Endothelial cell (in vitro differentiated cells): ENCODE measurements at regions not wholly inside any gene's neighbourhood (a gene's known extent, or its start where the extent isn't known, plus 50 kb on each side); places are given as distances from the start of the nearest gene placed in this dataset.
"Not testable (repeated sequence)": the region's sequence is repeated elsewhere in the genome, so short reads cannot be mapped to it uniquely, and the experiment has no call there.

ENCODE experiments used
- DNase-seq: peaks from one replicate; pipeline ENCODE4 v3.0.0; 2021; ENCODE audit warnings: low spot score
- H3K27ac Mint-ChIP-seq: one replicate; pipeline ENCODE4 v1.8.0; 2021; ENCODE audit warnings: mixed read lengths, inconsistent platforms; ENCODE audit not compliant: unreplicated experiment
- H3K27me3 Mint-ChIP-seq: one replicate; pipeline ENCODE4 v1.8.0; 2021; ENCODE audit warnings: mild to moderate bottlenecking, moderate library complexity, mixed read lengths, inconsistent platforms; ENCODE audit not compliant: unreplicated experiment
- H3K36me3 Mint-ChIP-seq: one replicate; pipeline ENCODE4 v1.8.0; 2021; ENCODE audit warnings: mild to moderate bottlenecking, low read depth, mixed read lengths, inconsistent platforms; ENCODE audit not compliant: unreplicated experiment
- H3K4me1 Mint-ChIP-seq: one replicate; pipeline ENCODE4 v1.8.0; 2021; ENCODE audit warnings: mild to moderate bottlenecking, mixed read lengths, inconsistent platforms; ENCODE audit not compliant: unreplicated experiment
- H3K4me3 Mint-ChIP-seq: one replicate; pipeline ENCODE4 v1.8.0; 2021; ENCODE audit warnings: mild to moderate bottlenecking, mixed read lengths, inconsistent platforms; ENCODE audit not compliant: unreplicated experiment
- H3K9me3 Mint-ChIP-seq: one replicate; pipeline ENCODE4 v1.8.0; 2021; ENCODE audit warnings: mixed read lengths, inconsistent platforms; ENCODE audit not compliant: unreplicated experiment

- not testable (repeated sequence) for H3K27me3 Mint-ChIP-seq, DNase-seq, H3K4me3 Mint-ChIP-seq, H3K4me1 Mint-ChIP-seq, H3K27ac Mint-ChIP-seq, H3K36me3 Mint-ChIP-seq, H3K9me3 Mint-ChIP-seq
Measured at GRCh38 chr1:143803095-143803494, 168.7 kb downstream of the FAM72C start.

GRCh38 chr1:143799568-143800187 is 172.1 kb downstream of the FAM72C start:
- not testable (repeated sequence) for DNase-seq, H3K9me3 Mint-ChIP-seq, H3K27ac Mint-ChIP-seq, H3K36me3 Mint-ChIP-seq, H3K27me3 Mint-ChIP-seq, H3K4me3 Mint-ChIP-seq, H3K4me1 Mint-ChIP-seq

- not testable (repeated sequence) for DNase-seq, H3K4me1 Mint-ChIP-seq, H3K9me3 Mint-ChIP-seq, H3K4me3 Mint-ChIP-seq, H3K36me3 Mint-ChIP-seq, H3K27ac Mint-ChIP-seq, H3K27me3 Mint-ChIP-seq
Measured at GRCh38 chr1:143796369-143796768, 175.4 kb downstream of the FAM72C start.

- not testable (repeated sequence) for DNase-seq, H3K27me3 Mint-ChIP-seq, H3K4me3 Mint-ChIP-seq, H3K27ac Mint-ChIP-seq, H3K36me3 Mint-ChIP-seq, H3K9me3 Mint-ChIP-seq, H3K4me1 Mint-ChIP-seq
Measured at GRCh38 chr1:143792047-143792937, 179.5 kb downstream of the FAM72C start.

- not testable (repeated sequence) for H3K4me3 Mint-ChIP-seq, H3K9me3 Mint-ChIP-seq, H3K27ac Mint-ChIP-seq, DNase-seq, H3K27me3 Mint-ChIP-seq, H3K4me1 Mint-ChIP-seq, H3K36me3 Mint-ChIP-seq
Measured at GRCh38 chr1:143786381-143786780, 185.4 kb downstream of the FAM72C start.

- H3K27ac Mint-ChIP-seq, DNase-seq, H3K36me3 Mint-ChIP-seq, H3K9me3 Mint-ChIP-seq, H3K27me3 Mint-ChIP-seq, H3K4me3 Mint-ChIP-seq, H3K4me1 Mint-ChIP-seq: not testable (repeated sequence)
Measured at GRCh38 chr1:143785883-143786282, 185.9 kb downstream of the FAM72C start.

- not testable (repeated sequence) for H3K9me3 Mint-ChIP-seq, H3K4me3 Mint-ChIP-seq, H3K4me1 Mint-ChIP-seq, H3K27ac Mint-ChIP-seq, H3K27me3 Mint-ChIP-seq, H3K36me3 Mint-ChIP-seq, DNase-seq
Measured at GRCh38 chr1:143784239-143784882, 187.4 kb downstream of the FAM72C start.

- not testable (repeated sequence) for H3K4me1 Mint-ChIP-seq, H3K4me3 Mint-ChIP-seq, H3K27me3 Mint-ChIP-seq, H3K36me3 Mint-ChIP-seq, H3K9me3 Mint-ChIP-seq, H3K27ac Mint-ChIP-seq, DNase-seq
Measured at GRCh38 chr1:143778178-143778577, 193.6 kb downstream of the FAM72C start.

- H3K27me3 Mint-ChIP-seq: not testable (repeated sequence)
Measured at GRCh38 chr1:143764831-143765230, 207.0 kb downstream of the FAM72C start.

GRCh38 chr1:143760366-143760765 is 211.4 kb downstream of the FAM72C start:
- H3K4me1 Mint-ChIP-seq, H3K27me3 Mint-ChIP-seq, H3K36me3 Mint-ChIP-seq, H3K27ac Mint-ChIP-seq, H3K4me3 Mint-ChIP-seq, DNase-seq, H3K9me3 Mint-ChIP-seq: not testable (repeated sequence)

More at GRCh38 chr1:143764831-143765230, 207.0 kb downstream of the FAM72C start:
- not testable (repeated sequence) for H3K36me3 Mint-ChIP-seq, H3K27ac Mint-ChIP-seq, H3K4me1 Mint-ChIP-seq, H3K4me3 Mint-ChIP-seq, H3K9me3 Mint-ChIP-seq, DNase-seq

GRCh38 chr1:143755961-143756360 is 215.8 kb downstream of the FAM72C start:
- H3K4me1 Mint-ChIP-seq: not testable (repeated sequence)

More at GRCh38 chr1:143755961-143756360, 215.8 kb downstream of the FAM72C start:
- H3K4me3 Mint-ChIP-seq, H3K9me3 Mint-ChIP-seq, H3K27me3 Mint-ChIP-seq, H3K36me3 Mint-ChIP-seq, DNase-seq, H3K27ac Mint-ChIP-seq: not testable (repeated sequence)
